ENCODE measurements at regions not wholly inside any gene's neighbourhood (a gene's known extent, or its start where the extent isn't known, plus 50 kb on each side); places are given as distances from the start of the nearest gene placed in this dataset.

DNA sequence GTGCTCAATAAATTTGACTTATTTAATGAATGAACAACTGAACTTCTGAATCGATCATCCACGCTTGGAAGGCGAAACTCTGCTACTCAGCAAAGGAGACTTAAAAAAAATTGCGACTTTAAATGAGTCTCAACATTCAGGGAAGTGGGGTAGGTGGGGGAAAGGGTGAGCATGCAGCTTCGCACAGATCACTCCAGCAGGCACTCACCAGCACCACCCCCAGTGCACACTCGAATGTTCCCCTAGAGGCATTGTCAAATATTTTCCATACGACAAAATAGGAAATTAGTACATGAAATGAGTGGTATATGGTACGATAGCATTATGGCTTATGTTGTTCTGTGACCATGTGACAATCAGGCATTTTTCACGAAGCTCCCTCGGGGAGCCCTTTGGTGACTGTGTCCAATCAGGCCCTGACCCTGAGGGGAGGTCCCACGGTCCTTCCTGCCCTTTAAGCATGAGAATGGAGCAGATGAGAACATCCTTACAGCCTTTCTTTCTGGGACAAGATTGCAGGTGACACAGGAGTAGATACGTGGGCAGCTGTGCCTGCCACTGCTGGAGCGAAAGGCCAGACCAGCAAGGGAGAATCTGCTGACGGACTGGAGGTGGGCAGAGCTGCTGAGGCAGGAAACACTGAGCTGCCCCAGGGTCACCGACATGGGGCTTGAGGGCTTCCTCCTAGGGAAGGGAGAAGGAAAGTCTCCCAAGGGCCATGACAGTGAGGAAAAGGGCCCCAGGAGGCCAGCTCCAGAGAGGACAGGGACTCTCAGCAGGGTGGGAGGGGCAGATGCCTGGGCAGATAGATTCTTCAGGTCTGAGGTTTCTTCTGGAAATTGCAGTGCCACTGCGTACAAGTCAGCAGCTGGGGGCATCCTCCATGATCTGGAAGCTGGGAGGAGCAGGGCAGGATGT lies 101.3 kb upstream of the ID2 start:
- DNase-seq (ENCODE audit: low read depth in 2 of 2) = no peak
- TF ChIP-seq, protein P1, sequence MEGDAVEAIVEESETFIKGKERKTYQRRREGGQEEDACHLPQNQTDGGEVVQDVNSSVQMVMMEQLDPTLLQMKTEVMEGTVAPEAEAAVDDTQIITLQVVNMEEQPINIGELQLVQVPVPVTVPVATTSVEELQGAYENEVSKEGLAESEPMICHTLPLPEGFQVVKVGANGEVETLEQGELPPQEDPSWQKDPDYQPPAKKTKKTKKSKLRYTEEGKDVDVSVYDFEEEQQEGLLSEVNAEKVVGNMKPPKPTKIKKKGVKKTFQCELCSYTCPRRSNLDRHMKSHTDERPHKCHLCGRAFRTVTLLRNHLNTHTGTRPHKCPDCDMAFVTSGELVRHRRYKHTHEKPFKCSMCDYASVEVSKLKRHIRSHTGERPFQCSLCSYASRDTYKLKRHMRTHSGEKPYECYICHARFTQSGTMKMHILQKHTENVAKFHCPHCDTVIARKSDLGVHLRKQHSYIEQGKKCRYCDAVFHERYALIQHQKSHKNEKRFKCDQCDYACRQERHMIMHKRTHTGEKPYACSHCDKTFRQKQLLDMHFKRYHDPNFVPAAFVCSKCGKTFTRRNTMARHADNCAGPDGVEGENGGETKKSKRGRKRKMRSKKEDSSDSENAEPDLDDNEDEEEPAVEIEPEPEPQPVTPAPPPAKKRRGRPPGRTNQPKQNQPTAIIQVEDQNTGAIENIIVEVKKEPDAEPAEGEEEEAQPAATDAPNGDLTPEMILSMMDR (IDR thresholded peaks at IDR 0.05; ENCODE audit: low read depth, low read length) = no peak
- H3K4me3 ChIP-seq (replicated peaks in 1 of 2; ENCODE audit: low read depth in 2 of 2, low read length in 2 of 2) = no peak overlapping the region

- no peak overlapping the region for H3K4me3 ChIP-seq (replicated peaks in 1 of 2; ENCODE audit: low read depth in 2 of 2, low read length in 2 of 2)
- no peak for DNase-seq (ENCODE audit: low read depth in 2 of 2)
- TF ChIP-seq, protein P1 (IDR thresholded peaks at IDR 0.05; ENCODE audit: low read depth, low read length) = no peak
Observed at GRCh38 chr2:8581234-8581561, 100.7 kb upstream of the ID2 start.

- DNase-seq (ENCODE audit: low read depth in 2 of 2) = no peak
Observed at GRCh38 chr2:8581601-8582041, 100.2 kb upstream of the ID2 start.

DNA sequence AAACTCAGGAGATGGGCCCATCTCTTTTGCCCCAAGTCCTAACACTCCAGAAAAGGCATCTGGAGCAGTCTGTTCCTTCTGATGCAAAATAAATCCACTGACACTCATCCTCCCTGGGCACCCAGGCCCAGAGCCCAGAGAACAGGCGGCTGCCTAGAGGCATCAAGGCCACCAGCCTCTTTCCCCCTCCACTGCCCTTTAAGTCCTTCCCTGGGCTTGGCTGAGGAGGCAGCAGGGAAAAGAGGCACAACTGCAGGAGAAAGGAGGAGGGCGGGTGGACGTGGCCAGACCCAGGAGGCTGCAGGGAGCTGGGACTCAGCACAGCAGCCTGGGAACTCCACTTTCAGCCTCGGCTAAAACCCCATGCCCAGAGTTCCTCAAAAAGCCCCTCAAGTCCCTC lies 99.7 kb upstream of the ID2 start:
- TF ChIP-seq, protein P1 (IDR thresholded peaks at IDR 0.05; ENCODE audit: low read depth, low read length) = no peak
- no peak overlapping the region for H3K4me3 ChIP-seq (replicated peaks in 1 of 2; ENCODE audit: low read depth in 2 of 2, low read length in 2 of 2)
- DNase-seq (ENCODE audit: low read depth in 2 of 2) = no peak

More at GRCh38 chr2:8581601-8582041, 100.2 kb upstream of the ID2 start:
- TF ChIP-seq, protein P1 (IDR thresholded peaks at IDR 0.05; ENCODE audit: low read depth, low read length) = no peak
- no peak overlapping the region for H3K4me3 ChIP-seq (replicated peaks in 1 of 2; ENCODE audit: low read depth in 2 of 2, low read length in 2 of 2)

GRCh38 chr2:8582651-8583399 lies 99.0 kb upstream of the ID2 start:
- no peak for DNase-seq (ENCODE audit: low read depth in 2 of 2)
- no peak overlapping the region for H3K4me3 ChIP-seq (replicated peaks in 1 of 2; ENCODE audit: low read depth in 2 of 2, low read length in 2 of 2)
- TF ChIP-seq, protein P1 (IDR thresholded peaks at IDR 0.05; ENCODE audit: low read depth, low read length) = no peak

GRCh38 chr2:8583400-8584173 lies 98.3 kb upstream of the ID2 start:
- TF ChIP-seq, protein P1 (IDR thresholded peaks at IDR 0.05; ENCODE audit: low read depth, low read length) = no peak
- peak in 1 of 2 donors; percentile 56 for DNase-seq (ENCODE audit: low read depth in 2 of 2)

More at GRCh38 chr2:8583400-8584173, 98.3 kb upstream of the ID2 start:
- H3K4me3 ChIP-seq (replicated peaks in 1 of 2; ENCODE audit: low read depth in 2 of 2, low read length in 2 of 2) = no peak overlapping the region
